IMR-90 (cell line): ENCODE measurements at regions not wholly inside any gene's neighbourhood (a gene's known extent, or its start where the extent isn't known, plus 50 kb on each side); places are given as distances from the start of the nearest gene placed in this dataset.

Experiments used
- ATAC-seq: fragments of 200-7000 bp; cut with Tn5 transposase; 2 replicates; pipeline ENCODE4 v1.9.1; 2020; ENCODE audit warnings: low read depth, mild to moderate bottlenecking, moderate library complexity
- BruUV-seq: library from RNA; stranded (reverse); fragments of 400-500 nt; replicated peaks from 2 replicates; lab custom pipeline; 2021; lab: Mats Ljungman, UMichigan
- CTCF ChIA-PET: fragments of 300-600 bp; formaldehyde crosslinking; extraction: SDS; loops from one replicate; lab custom pipeline; 2021; ENCODE audit warnings: antibody characterized with exemption; lab: Yijun Ruan, JAX
- POLR2A ChIA-PET: fragments of 300-600 bp; sonication (Branson Sonifier 250); formaldehyde crosslinking; loops from one replicate; lab custom pipeline; 2022; ENCODE audit warnings: antibody characterized with exemption; ENCODE audit not compliant: unreplicated experiment; lab: Charles Lee
- DNase-seq: peaks from one replicate; pipeline ENCODE4 v3.0.0; 2013
- H2AFZ ChIP-seq: replicated peaks from 2 replicates; pipeline ENCODE3; 2013; ENCODE audit warnings: low read length, mild to moderate bottlenecking; ENCODE audit not compliant: poor library complexity
- H2AK5ac ChIP-seq: 2 replicates; pipeline ENCODE4 v1.6.1; 2013; ENCODE audit warnings: low read depth, low read length, inconsistent platforms
- H2AK9ac ChIP-seq: replicated peaks from 2 replicates; pipeline ENCODE3; 2013; ENCODE audit warnings: mild to moderate bottlenecking, low read depth, low read length, moderate library complexity; ENCODE audit not compliant: poor library complexity
- H2BK120ac ChIP-seq: 2 replicates; pipeline ENCODE4 v1.6.1; 2013; ENCODE audit warnings: low read depth, low read length, inconsistent platforms
- H2BK15ac ChIP-seq: 3 replicates; pipeline ENCODE4 v1.6.1; 2013; ENCODE audit warnings: low read depth, low read length, inconsistent platforms
- H2BK20ac ChIP-seq: 2 replicates; pipeline ENCODE4 v1.6.1; 2013; ENCODE audit warnings: low read depth, mild to moderate bottlenecking, inconsistent platforms, low read length, moderate library complexity
- H2BK5ac ChIP-seq: 2 replicates; pipeline ENCODE4 v1.6.1; 2013; ENCODE audit warnings: mild to moderate bottlenecking, low read depth, low read length, inconsistent platforms; ENCODE audit not compliant: poor library complexity, severe bottlenecking
- H3K14ac ChIP-seq: replicated peaks from 2 replicates; pipeline ENCODE4 v1.6.1; 2013; ENCODE audit warnings: low read depth, low read length, inconsistent platforms
- H3K18ac ChIP-seq: 2 replicates; pipeline ENCODE4 v1.6.1; 2013; ENCODE audit warnings: low read depth, low read length, control low read depth
- H3K23ac ChIP-seq: 2 replicates; pipeline ENCODE4 v1.6.1; 2013; ENCODE audit warnings: low read depth, low read length, inconsistent platforms
- H3K27ac ChIP-seq: 2 replicates; pipeline ENCODE4 v1.5.1; 2013; ENCODE audit warnings: mild to moderate bottlenecking, control low read depth, low read length; ENCODE audit not compliant: insufficient read depth
- H3K27me3 ChIP-seq: 2 replicates; pipeline ENCODE4 v1.6.1; 2013; ENCODE audit warnings: low read length; ENCODE audit not compliant: control insufficient read depth, insufficient read depth
- H3K36me3 ChIP-seq: 2 replicates; pipeline ENCODE4 v1.6.1; 2013; ENCODE audit warnings: low read length, mixed read lengths; ENCODE audit not compliant: control insufficient read depth, insufficient read depth
- H3K4ac ChIP-seq: 2 replicates; pipeline ENCODE4 v1.6.1; 2013; ENCODE audit warnings: low read depth, low read length, inconsistent platforms
- H3K4me1 ChIP-seq: 2 replicates; pipeline ENCODE4 v1.6.1; 2013; ENCODE audit warnings: low read length, mixed read lengths; ENCODE audit not compliant: control insufficient read depth, insufficient read depth
- H3K4me2 ChIP-seq: 2 replicates; pipeline ENCODE4 v1.6.1; 2013; ENCODE audit warnings: low read depth, mild to moderate bottlenecking, control low read depth, low read length, moderate library complexity
- H3K4me3 ChIP-seq: 2 replicates; pipeline ENCODE4 v1.5.1; 2013; ENCODE audit warnings: low read depth, mild to moderate bottlenecking, control low read depth, low read length, moderate library complexity; ENCODE audit not compliant: insufficient read depth
- H3K56ac ChIP-seq: 2 replicates; pipeline ENCODE4 v1.6.1; 2013; ENCODE audit warnings: low read length, inconsistent platforms; ENCODE audit not compliant: insufficient read depth; ENCODE audit errors: extremely low read depth
- H3K79me1 ChIP-seq, 2 experiments: 2 replicates each; pipeline ENCODE4 v1.6.1; 2013; ENCODE audit warnings: low read length in 2 of 2, inconsistent platforms in 1 of 2, low read depth in 1 of 2
- H3K9ac ChIP-seq: 2 replicates; pipeline ENCODE4 v1.6.1; 2013; ENCODE audit warnings: low read depth, low read length, control low read depth
- H3K9me1 ChIP-seq: 2 replicates; pipeline ENCODE4 v1.6.1; 2013; ENCODE audit warnings: low read length, inconsistent platforms; ENCODE audit not compliant: insufficient read depth
- H3K9me3 ChIP-seq: 2 replicates; pipeline ENCODE4 v1.6.1; 2013; ENCODE audit warnings: low read length; ENCODE audit not compliant: control insufficient read depth, insufficient read depth
- H4K20me1 ChIP-seq: 2 replicates; pipeline ENCODE4 v1.6.1; 2013; ENCODE audit warnings: low read length, inconsistent platforms; ENCODE audit not compliant: insufficient read depth
- H4K5ac ChIP-seq: 2 replicates; pipeline ENCODE4 v1.6.1; 2013; ENCODE audit warnings: mild to moderate bottlenecking, low read depth, low read length, control low read depth
- H4K8ac ChIP-seq, 2 experiments: 2 replicates each; pipeline ENCODE4 v1.6.1; 2013; ENCODE audit warnings: low read depth in 2 of 2, low read length in 2 of 2, control low read depth in 1 of 2, inconsistent platforms in 1 of 2
- H4K91ac ChIP-seq: 2 replicates; pipeline ENCODE4 v1.6.1; 2013; ENCODE audit warnings: low read depth, low read length, inconsistent platforms; ENCODE audit not compliant: insufficient read depth
- BHLHE40 ChIP-seq: fragments of 150-350 bp; IDR thresholded peaks from 2 replicates; pipeline ENCODE4 v1.6.1; 2016; ENCODE audit warnings: mild to moderate bottlenecking, low read depth, low read length
- CEBPB ChIP-seq: IDR thresholded peaks from 2 replicates; pipeline ENCODE4 v1.6.1; 2012; ENCODE audit warnings: low read depth, low read length, improper control_type of control experiment
- CHD1 ChIP-seq: IDR thresholded peaks from 2 replicates; pipeline ENCODE4 v1.6.1; 2012; ENCODE audit warnings: low read depth, low read length, improper control_type of control experiment
- FOS ChIP-seq: fragments of 150-350 bp; IDR thresholded peaks from 2 replicates; pipeline ENCODE4 v1.6.1; 2016; ENCODE audit warnings: low read depth, low read length
- MAFK ChIP-seq: IDR thresholded peaks from 2 replicates; pipeline ENCODE4 v1.6.1; 2012; ENCODE audit warnings: low read depth, low read length, improper control_type of control experiment
- MAZ ChIP-seq: IDR thresholded peaks from 2 replicates; pipeline ENCODE4 v1.6.1; 2012; ENCODE audit warnings: low read depth, mild to moderate bottlenecking, low read length, improper control_type of control experiment, moderate library complexity, borderline replicate concordance
- MXI1 ChIP-seq: IDR thresholded peaks from 2 replicates; pipeline ENCODE4 v1.6.1; 2012; ENCODE audit warnings: low read depth, mild to moderate bottlenecking, low read length, moderate library complexity, borderline replicate concordance
- NFE2L2 ChIP-seq: fragments of 150-350 bp; IDR thresholded peaks from 2 replicates; pipeline ENCODE4 v1.6.1; 2016; ENCODE audit warnings: low read depth, mild to moderate bottlenecking, low read length
- POLR2A ChIP-seq: IDR thresholded peaks from 2 replicates; pipeline ENCODE4 v1.6.1; 2012; ENCODE audit warnings: mild to moderate bottlenecking, low read depth, low read length
- RAD21 ChIP-seq: IDR thresholded peaks from 2 replicates; pipeline ENCODE4 v1.6.1; 2012; ENCODE audit warnings: low read length, improper control_type of control experiment
- RCOR1 ChIP-seq: IDR thresholded peaks from 2 replicates; pipeline ENCODE4 v1.6.1; 2012; ENCODE audit warnings: mild to moderate bottlenecking, low read length, improper control_type of control experiment; ENCODE audit not compliant: insufficient replicate concordance
- RFX5 ChIP-seq: IDR thresholded peaks from 2 replicates; pipeline ENCODE4 v1.8.0; 2012; ENCODE audit warnings: low read depth, mild to moderate bottlenecking, low read length, moderate library complexity
- SMC3 ChIP-seq: fragments of 150-350 bp; IDR thresholded peaks from 2 replicates; pipeline ENCODE4 v1.6.1; 2016; ENCODE audit warnings: low read depth, mild to moderate bottlenecking, antibody characterized with exemption, low read length, moderate library complexity
- WGBS, 2 experiments: methylation state at CpG; one replicate each; pipeline versions ENCODE4 v1.1.5 to v1.1.7; 2013; ENCODE audit warnings: missing lambda C conversion rate in 2 of 2; ENCODE audit not compliant: insufficient read length in 1 of 2; ENCODE audit errors: extremely low coverage in 2 of 2; 5-methylcytosine and 5-hydroxymethylcytosine counted together
- dilution Hi-C: fragments of 300-500 bp; cut with HindIII; formaldehyde crosslinking; loops from one replicate; pipeline ENCODE4 v1.14.3; 2018; ENCODE audit warnings: low sequenced_read_pairs; ENCODE audit not compliant: unreplicated experiment
- in situ Hi-C: fragments of 300-500 bp; cut with MboI; formaldehyde crosslinking; loops from 3 replicates; pipeline ENCODE4 v1.14.3; 2019; ENCODE audit warnings: low sequenced_read_pairs, inconsistent platforms, mixed read lengths
- intact Hi-C: fragments of 100-400 bp; cut with micrococcal nuclease; formaldehyde crosslinking; loops from 2 replicates; pipeline ENCODE4 v1.10.0; 2022
- TF ChIP-seq, protein P1 (sequence below): fragments of 150-350 bp; IDR thresholded peaks from 2 replicates; pipeline ENCODE4 v1.6.1; 2016; ENCODE audit warnings: low read depth, mild to moderate bottlenecking, low read length, moderate library complexity, borderline replicate concordance
- TF ChIP-seq, protein P2 (sequence below): fragments of 150-350 bp; IDR thresholded peaks from 2 replicates; pipeline ENCODE4 v1.6.1; 2017; ENCODE audit warnings: mild to moderate bottlenecking, antibody characterized with exemption, low read length, low read depth

DNA sequence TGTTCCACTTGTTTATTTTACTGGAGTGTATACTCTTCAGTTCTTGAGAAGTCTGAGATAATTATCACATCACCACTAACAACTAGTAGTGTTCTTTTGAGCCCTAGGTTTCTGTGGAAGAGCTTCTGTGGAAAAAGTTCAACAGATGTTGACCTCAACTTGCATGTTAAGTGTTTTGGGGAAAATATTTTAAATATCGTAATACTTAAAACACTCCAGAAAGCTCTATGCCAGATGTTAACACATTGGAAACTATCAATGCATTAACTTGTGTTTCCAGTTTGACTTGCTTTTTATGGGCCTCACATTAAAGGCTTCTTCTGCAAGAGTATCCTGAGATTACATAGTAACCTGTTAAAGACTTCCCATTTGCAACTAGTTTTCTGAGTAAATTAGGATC, 173.1 kb downstream of the DUSP6 start:
- no peak overlapping the region for H3K27ac ChIP-seq
- peaks cover 2% of the 10 kb centered on the region; the same call in 1 of the 2 replicates for H3K4me1 ChIP-seq
- no peak overlapping the region for H3K23ac ChIP-seq
- no peak overlapping the region for H3K56ac ChIP-seq
- intact Hi-C loops (no loop called here), dilution Hi-C loops (no loop called here), in situ Hi-C loops (no loop called here)
- no peaks in the 10 kb centered on the region for H4K20me1 ChIP-seq
- no peak overlapping the region; the same call in 1 of the 2 replicates for H4K91ac ChIP-seq
- H2AK9ac ChIP-seq: no peak overlapping the region
- no peak overlapping the region for H3K14ac ChIP-seq
- H2AFZ ChIP-seq: no peak overlapping the region
- BruUV-seq: no TSS peak
- no CpG with 5 or more reads among the region's 1 CpG for WGBS, 2 experiments
- H3K18ac ChIP-seq: no peak overlapping the region
- H3K27me3 ChIP-seq: no peaks in the 10 kb centered on the region
- TF ChIP-seq POLR2A: no peak
- no peak for TF ChIP-seq NFE2L2
- TF ChIP-seq BHLHE40: no peak
- no peak for TF ChIP-seq SMC3
- no peak for TF ChIP-seq CEBPB
- TF ChIP-seq, protein P1, sequence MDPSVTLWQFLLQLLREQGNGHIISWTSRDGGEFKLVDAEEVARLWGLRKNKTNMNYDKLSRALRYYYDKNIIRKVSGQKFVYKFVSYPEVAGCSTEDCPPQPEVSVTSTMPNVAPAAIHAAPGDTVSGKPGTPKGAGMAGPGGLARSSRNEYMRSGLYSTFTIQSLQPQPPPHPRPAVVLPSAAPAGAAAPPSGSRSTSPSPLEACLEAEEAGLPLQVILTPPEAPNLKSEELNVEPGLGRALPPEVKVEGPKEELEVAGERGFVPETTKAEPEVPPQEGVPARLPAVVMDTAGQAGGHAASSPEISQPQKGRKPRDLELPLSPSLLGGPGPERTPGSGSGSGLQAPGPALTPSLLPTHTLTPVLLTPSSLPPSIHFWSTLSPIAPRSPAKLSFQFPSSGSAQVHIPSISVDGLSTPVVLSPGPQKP: no peak
- TF ChIP-seq, protein P2, sequence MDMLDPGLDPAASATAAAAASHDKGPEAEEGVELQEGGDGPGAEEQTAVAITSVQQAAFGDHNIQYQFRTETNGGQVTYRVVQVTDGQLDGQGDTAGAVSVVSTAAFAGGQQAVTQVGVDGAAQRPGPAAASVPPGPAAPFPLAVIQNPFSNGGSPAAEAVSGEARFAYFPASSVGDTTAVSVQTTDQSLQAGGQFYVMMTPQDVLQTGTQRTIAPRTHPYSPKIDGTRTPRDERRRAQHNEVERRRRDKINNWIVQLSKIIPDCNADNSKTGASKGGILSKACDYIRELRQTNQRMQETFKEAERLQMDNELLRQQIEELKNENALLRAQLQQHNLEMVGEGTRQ: no peak
- TF ChIP-seq MAFK: no peak
- no peak for TF ChIP-seq MXI1
- TF ChIP-seq RCOR1: no peak
- no peak for TF ChIP-seq MAZ
- TF ChIP-seq RAD21: no peak
- TF ChIP-seq CHD1: no peak
- no peak for TF ChIP-seq FOS
- TF ChIP-seq RFX5: no peak
- H3K79me1 ChIP-seq: no peaks in the 10 kb centered on the region
- CTCF ChIA-PET: no interaction called here
- no peak for DNase-seq
- H3K9ac ChIP-seq: no peak overlapping the region
- no peaks in the 10 kb centered on the region for H3K36me3 ChIP-seq
- H3K4me2 ChIP-seq: no peak overlapping the region
- no peak overlapping the region for H4K8ac ChIP-seq
- H3K9me3 ChIP-seq: no peaks in the 10 kb centered on the region
- H3K4ac ChIP-seq: no peak overlapping the region
- no peak overlapping the region for H2BK120ac ChIP-seq
- no peak overlapping the region for H4K5ac ChIP-seq
- H3K4me3 ChIP-seq: no peak overlapping the region
- H2BK20ac ChIP-seq: no peak overlapping the region
- H2BK15ac ChIP-seq: no peak overlapping the region
- no peak overlapping the region for H2AK5ac ChIP-seq
- POLR2A ChIA-PET: interaction anchor here (0.9 kb wide), 1 partner anchor 167 kb away, joined by 3 read pairs; no protein-coding TSS in a partner anchor
- no peaks in the 10 kb centered on the region for H3K9me1 ChIP-seq
- ATAC-seq: peak; percentile 22; the same call in 1 of the 2 replicates
- no peak overlapping the region for H2BK5ac ChIP-seq
